ENCODE measurements at regions not wholly inside any gene's neighbourhood (a gene's known extent, or its start where the extent isn't known, plus 50 kb on each side); places are given as distances from the start of the nearest gene placed in this dataset.

GRCh38 chr1:187566354-187566753 is 737.6 kb downstream of the PLA2G4A start:
- H3K4me1 ChIP-seq (ENCODE audit: insufficient read depth, low read length, severe bottlenecking), result no peaks in the 10 kb centered on the region
- no peak overlapping the region for H2AFZ ChIP-seq (ENCODE audit: low read length)
- no peaks in the 10 kb centered on the region for H3K27me3 ChIP-seq (ENCODE audit: insufficient read depth, low read length)
- H3K9me3 ChIP-seq (ENCODE audit: low read length), result no peaks in the 10 kb centered on the region
- H3K27ac ChIP-seq (ENCODE audit: low read depth, low read length, poor library complexity, severe bottlenecking), result no peak overlapping the region
- no peaks in the 10 kb centered on the region for H3K79me2 ChIP-seq (ENCODE audit: insufficient read depth, low read length)
- H3K4me3 ChIP-seq (ENCODE audit: low read depth, low read length, poor library complexity, severe bottlenecking), result no peak overlapping the region
- no peaks in the 10 kb centered on the region for H4K20me1 ChIP-seq (ENCODE audit: insufficient read depth, low read length)
- no peaks in the 10 kb centered on the region for H3K9me2 ChIP-seq (ENCODE audit: low read depth, low read length)
- H3K4me2 ChIP-seq (ENCODE audit: low read length), result no peak overlapping the region
- H3K9ac ChIP-seq (ENCODE audit: low read length), result no peak overlapping the region
- TF ChIP-seq EZH2 (IDR thresholded peaks at IDR 0.05; ENCODE audit: borderline replicate concordance, low read length), result no peak
- no peak for TF ChIP-seq CTCF (IDR thresholded peaks at IDR 0.05; ENCODE audit: low read length)
- no peaks in the 10 kb centered on the region for H3K36me3 ChIP-seq (ENCODE audit: insufficient read depth, low read length)
- no peaks in the 10 kb centered on the region for H3F3A ChIP-seq (ENCODE audit: insufficient read depth, low read length)

GRCh38 chr1:187568067-187568466 is 739.3 kb downstream of the PLA2G4A start:
- no peaks in the 10 kb centered on the region for H3F3A ChIP-seq (ENCODE audit: insufficient read depth, low read length)
- H3K79me2 ChIP-seq (ENCODE audit: insufficient read depth, low read length), result no peaks in the 10 kb centered on the region
- H3K27ac ChIP-seq (ENCODE audit: low read depth, low read length, poor library complexity, severe bottlenecking), result no peak overlapping the region
- H3K4me2 ChIP-seq (ENCODE audit: low read length), result no peak overlapping the region
- no peaks in the 10 kb centered on the region for H3K9me3 ChIP-seq (ENCODE audit: low read length)
- no peaks in the 10 kb centered on the region for H3K27me3 ChIP-seq (ENCODE audit: insufficient read depth, low read length)
- H3K9me2 ChIP-seq (ENCODE audit: low read depth, low read length), result no peaks in the 10 kb centered on the region
- no peak overlapping the region for H3K4me3 ChIP-seq (ENCODE audit: low read depth, low read length, poor library complexity, severe bottlenecking)
- H4K20me1 ChIP-seq (ENCODE audit: insufficient read depth, low read length), result no peaks in the 10 kb centered on the region
- no peak overlapping the region for H2AFZ ChIP-seq (ENCODE audit: low read length)
- H3K9ac ChIP-seq (ENCODE audit: low read length), result no peak overlapping the region
- H3K36me3 ChIP-seq (ENCODE audit: insufficient read depth, low read length), result no peaks in the 10 kb centered on the region
- no peaks in the 10 kb centered on the region for H3K4me1 ChIP-seq (ENCODE audit: insufficient read depth, low read length, severe bottlenecking)
- TF ChIP-seq EZH2 (IDR thresholded peaks at IDR 0.05; ENCODE audit: borderline replicate concordance, low read length) (no peak), CTCF (IDR thresholded peaks at IDR 0.05; ENCODE audit: low read length) (no peak)

- H3K36me3 ChIP-seq (ENCODE audit: insufficient read depth, low read length), result no peaks in the 10 kb centered on the region
- H3K4me2 ChIP-seq (ENCODE audit: low read length), result no peak overlapping the region
- no peaks in the 10 kb centered on the region for H3K9me3 ChIP-seq (ENCODE audit: low read length)
- H3K27me3 ChIP-seq (ENCODE audit: insufficient read depth, low read length), result no peaks in the 10 kb centered on the region
- no peak overlapping the region for H3K27ac ChIP-seq (ENCODE audit: low read depth, low read length, poor library complexity, severe bottlenecking)
- no peak overlapping the region for H2AFZ ChIP-seq (ENCODE audit: low read length)
- no peaks in the 10 kb centered on the region for H3K9me2 ChIP-seq (ENCODE audit: low read depth, low read length)
- H3K4me1 ChIP-seq (ENCODE audit: insufficient read depth, low read length, severe bottlenecking), result no peaks in the 10 kb centered on the region
- no peaks in the 10 kb centered on the region for H3F3A ChIP-seq (ENCODE audit: insufficient read depth, low read length)
- H3K79me2 ChIP-seq (ENCODE audit: insufficient read depth, low read length), result no peaks in the 10 kb centered on the region
- no peak overlapping the region for H3K9ac ChIP-seq (ENCODE audit: low read length)
- no peaks in the 10 kb centered on the region for H4K20me1 ChIP-seq (ENCODE audit: insufficient read depth, low read length)
- TF ChIP-seq CTCF (IDR thresholded peaks at IDR 0.05; ENCODE audit: low read length), result no peak
- no peak for TF ChIP-seq EZH2 (IDR thresholded peaks at IDR 0.05; ENCODE audit: borderline replicate concordance, low read length)
- no peak overlapping the region for H3K4me3 ChIP-seq (ENCODE audit: low read depth, low read length, poor library complexity, severe bottlenecking)
Observed at GRCh38 chr1:187570166-187570565, 741.4 kb downstream of the PLA2G4A start.
